GM12878 (cell line): ENCODE measurements at regions not wholly inside any gene's neighbourhood (a gene's known extent, or its start where the extent isn't known, plus 50 kb on each side); places are given as distances from the start of the nearest gene placed in this dataset.
A peak's percentile ranks its signal among the peaks of the same experiment; 100 is the strongest.

ENCODE experiments used
- ATAC-seq: fragments of 200-7000 bp; cut with Tn5 transposase; 3 replicates; pipeline ENCODE4 v1.9.1; 2020; ENCODE audit warnings: mild to moderate bottlenecking, moderate library complexity
- BruUV-seq: library from RNA; stranded (reverse); fragments of 400-500 nt; replicated peaks from 2 replicates; lab custom pipeline; 2021; lab: Mats Ljungman, UMichigan
- CTCF ChIA-PET: fragments of 300-600 bp; sonication (Branson Sonifier 250); formaldehyde crosslinking; extraction: SDS; loops from one replicate; lab custom pipeline; 2021; ENCODE audit warnings: inconsistent platforms; lab: Yijun Ruan, JAX
- POLR2A ChIA-PET: fragments of 350-600 bp; formaldehyde crosslinking; extraction: SDS; loops from one replicate; lab custom pipeline; 2021; ENCODE audit warnings: inconsistent platforms; lab: Charles Lee
- RAD21 ChIA-PET: fragments of 300-600 bp; sonication (Branson Sonifier 250); formaldehyde crosslinking; loops from one replicate; lab custom pipeline; 2023; ENCODE audit warnings: antibody characterized with exemption; ENCODE audit not compliant: unreplicated experiment; lab: Charles Lee
- SMC1A ChIA-PET: fragments of 300-600 bp; sonication (Branson Sonifier 250); formaldehyde crosslinking; loops from one replicate; lab custom pipeline; 2023; ENCODE audit not compliant: unreplicated experiment, uncharacterized antibody; lab: Charles Lee
- DNase-seq: peaks from one replicate; pipeline ENCODE4 v3.0.0-alpha.2; 2011; ENCODE audit warnings: low read depth, low spot score
- FAIRE-seq: peaks from 3 replicates; lab custom pipeline; 2011; peaks lifted over from hg19 to GRCh38; lab: Jason Lieb, UNC
- H2AFZ ChIP-seq: 2 replicates; pipeline ENCODE4 v1.6.0; 2011; ENCODE audit warnings: low read depth, low read length, control low read depth; ENCODE audit not compliant: control insufficient read depth
- H3K27ac ChIP-seq: 2 replicates; pipeline ENCODE4 v1.5.1; 2011; ENCODE audit warnings: control low read depth; ENCODE audit not compliant: control insufficient read depth, insufficient read depth
- H3K27me3 ChIP-seq, 2 experiments: replicated peaks in 1 of 2; 2 replicates each; pipeline versions ENCODE4 v1.6.0 to v1.6.1; 2011; ENCODE audit warnings: low read length in 1 of 2; ENCODE audit not compliant: control insufficient read depth in 2 of 2, insufficient read depth in 2 of 2
- H3K36me3 ChIP-seq, 2 experiments: 2 replicates each; pipeline ENCODE4 v1.5.1; 2011; ENCODE audit warnings: low read length in 1 of 2; ENCODE audit not compliant: control insufficient read depth in 2 of 2, insufficient read depth in 2 of 2
- H3K4me1 ChIP-seq: 2 replicates; pipeline ENCODE4 v1.6.1; 2011; ENCODE audit warnings: mild to moderate bottlenecking, low read length, moderate library complexity, mixed read lengths; ENCODE audit not compliant: control insufficient read depth, insufficient read depth
- H3K4me2 ChIP-seq: 2 replicates; pipeline ENCODE4 v1.6.0; 2011; ENCODE audit warnings: control low read depth; ENCODE audit not compliant: control insufficient read depth, insufficient read depth
- H3K4me3 ChIP-seq: fragments of 200-600 bp; sonication (generic); 2 replicates; pipeline ENCODE4 v1.5.1; 2016
- H3K79me2 ChIP-seq: 2 replicates; pipeline ENCODE4 v1.6.0; 2011; ENCODE audit warnings: low read length; ENCODE audit not compliant: control insufficient read depth, insufficient read depth
- H3K9ac ChIP-seq: 2 replicates; pipeline ENCODE4 v1.8.0; 2011; ENCODE audit warnings: low read length, control low read depth, mixed read lengths; ENCODE audit not compliant: control insufficient read depth, insufficient read depth
- H3K9me3 ChIP-seq: replicated peaks from 3 replicates; pipeline ENCODE4 v1.5.1; 2011; ENCODE audit warnings: mild to moderate bottlenecking, low read length; ENCODE audit not compliant: control insufficient read depth, insufficient read depth
- H4K20me1 ChIP-seq: 2 replicates; pipeline ENCODE4 v1.6.0; 2011; ENCODE audit not compliant: control insufficient read depth, insufficient read depth
- ATF7 ChIP-seq: fragments of 450-650 bp; IDR thresholded peaks from 2 replicates; pipeline ENCODE4 v1.6.1; 2016; ENCODE audit warnings: low read depth, mild to moderate bottlenecking
- HDAC6 ChIP-seq: fragments of 200-600 bp; sonication (generic); IDR thresholded peaks from one replicate; pipeline ENCODE4 v1.8.0; 2017; ENCODE audit warnings: antibody characterized with exemption; ENCODE audit not compliant: unreplicated experiment
- MTA3 ChIP-seq: IDR thresholded peaks from 2 replicates; pipeline ENCODE4 v1.6.1; 2012; ENCODE audit warnings: low read length, inconsistent platforms, borderline replicate concordance
- RAD21 ChIP-seq: IDR thresholded peaks from 2 replicates; pipeline ENCODE4 v1.6.1; 2011; ENCODE audit warnings: mild to moderate bottlenecking, low read depth, low read length, moderate library complexity; ENCODE audit not compliant: insufficient read depth
- RUNX3 ChIP-seq: IDR thresholded peaks from 2 replicates; pipeline ENCODE4 v1.6.1; 2012; ENCODE audit warnings: low read length, inconsistent platforms
- SIN3A ChIP-seq: IDR thresholded peaks from 2 replicates; pipeline ENCODE4 v1.6.1; 2012; ENCODE audit warnings: low read depth, low read length, improper control_type of control experiment
- SIX5 ChIP-seq: IDR thresholded peaks from 2 replicates; pipeline ENCODE4 v1.6.1; 2011; ENCODE audit warnings: mild to moderate bottlenecking, low read depth, low read length, moderate library complexity; ENCODE audit not compliant: severe bottlenecking
- SMARCA5 ChIP-seq: fragments of 450-650 bp; IDR thresholded peaks from 2 replicates; pipeline ENCODE4 v1.6.1; 2017; ENCODE audit warnings: mild to moderate bottlenecking
- SMC3 ChIP-seq: IDR thresholded peaks from 2 replicates; pipeline ENCODE4 v1.6.1; 2011; ENCODE audit warnings: low read length, improper control_type of control experiment, borderline replicate concordance
- SRF ChIP-seq, 2 experiments: IDR thresholded peaks; 2 replicates each; pipeline ENCODE4 v1.6.1; 2011; ENCODE audit warnings: low read depth in 2 of 2, low read length in 2 of 2, mild to moderate bottlenecking in 1 of 2, moderate library complexity in 1 of 2
- ZNF217 ChIP-seq: fragments of 450-650 bp; IDR thresholded peaks from 2 replicates; pipeline ENCODE4 v1.6.1; 2017; ENCODE audit warnings: antibody characterized with exemption, mild to moderate bottlenecking
- WGBS: methylation state at CpG from one replicate; pipeline ENCODE4 v1.1.6; 2016; ENCODE audit warnings: low lambda C conversion rate; ENCODE audit not compliant: insufficient replicate concordance, insufficient coverage; ENCODE audit errors: missing lambda C conversion rate; 5-methylcytosine and 5-hydroxymethylcytosine counted together
- in situ Hi-C: fragments of 300-500 bp; cut with MboI; formaldehyde crosslinking; loops from 9 replicates; pipeline ENCODE4 v1.14.3; 2018; ENCODE audit warnings: mixed read lengths
- intact Hi-C: fragments of 100-400 bp; cut with micrococcal nuclease; formaldehyde crosslinking; loops from one replicate; pipeline ENCODE4 v1.14.2; 2022; ENCODE audit not compliant: unreplicated experiment
- TF ChIP-seq, protein P1 (sequence below), 3 experiments: IDR thresholded peaks in 2 of 3; conservative IDR thresholded peaks in 1 of 3; 2 replicates each; pipeline ENCODE4 v1.5.1; 2011; ENCODE audit warnings: low read depth in 3 of 3, low read length in 3 of 3, mild to moderate bottlenecking in 3 of 3, control low read depth in 2 of 3, moderate library complexity in 2 of 3, inconsistent platforms in 1 of 3, mixed read lengths in 1 of 3; ENCODE audit not compliant: control insufficient read depth in 2 of 3, insufficient read depth in 1 of 3; ENCODE audit errors: extremely low read depth in 1 of 3
- TF ChIP-seq, protein P2 (sequence below): fragments of 450-650 bp; formaldehyde crosslinking; IDR thresholded peaks from 2 replicates; pipeline ENCODE4 v1.4.0; 2022; ENCODE audit warnings: mild to moderate bottlenecking, moderate library complexity
- TF ChIP-seq, protein P3 (sequence below): fragments of 450-650 bp; IDR thresholded peaks from 2 replicates; pipeline ENCODE4 v1.6.1; 2016; ENCODE audit warnings: mild to moderate bottlenecking, moderate library complexity, borderline replicate concordance

DNA sequence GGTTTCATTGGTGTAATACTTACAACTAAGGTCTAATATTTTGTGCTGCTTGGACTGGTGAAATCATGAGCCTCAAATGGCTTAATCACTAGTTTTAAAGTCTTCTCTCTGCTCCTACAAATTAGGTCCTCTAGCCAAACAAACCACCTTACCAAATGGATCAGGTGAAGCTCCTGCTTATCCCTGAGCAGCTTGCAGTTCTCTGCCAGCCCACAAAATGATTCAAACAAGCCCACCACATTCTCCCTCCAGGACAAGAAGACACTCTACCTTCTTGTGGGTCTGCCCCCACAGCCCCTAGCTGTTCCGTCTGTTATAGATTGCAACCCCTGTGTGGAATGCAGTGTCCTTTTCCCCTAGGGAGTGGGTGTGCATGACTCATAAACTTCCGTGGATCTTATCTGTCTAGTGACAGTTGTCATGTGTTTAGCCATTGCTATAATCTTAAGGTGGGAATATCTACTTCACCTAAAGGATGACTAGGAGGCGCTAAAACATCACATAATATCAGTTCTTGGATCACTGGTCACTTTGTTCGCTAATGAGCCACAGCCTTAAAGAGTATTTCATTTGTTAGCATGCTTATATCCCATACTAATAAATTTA, 940.5 kb upstream of the MANEA start:
- ChIA-PET POLR2A (no interaction called here), CTCF (interaction anchor here (0.7 to 1.3 kb wide), 2 partner anchors 35 to 454 kb away, joined by 3 to 8 read pairs; no protein-coding TSS in a partner anchor), RAD21 (interaction anchor here (0.7 kb wide), 1 partner anchor 456 kb away, joined by 3 read pairs; no protein-coding TSS in a partner anchor), SMC1A (interaction anchor here (4.0 kb wide), 1 partner anchor 455 kb away, joined by 24 read pairs; no protein-coding TSS in a partner anchor)
- no TSS peak for BruUV-seq
- Histone ChIP-seq H3K79me2 (no peaks in the 10 kb centered on the region), H3K4me3 (no peak overlapping the region), H3K4me1 (no peaks in the 10 kb centered on the region), H3K9me3 (no peaks in the 10 kb centered on the region), H3K27ac (no peak overlapping the region), H2AFZ (no peak overlapping the region), H3K4me2 (no peak overlapping the region), H3K9ac (no peak overlapping the region), H3K27me3 (no peaks in the 10 kb centered on the region), H4K20me1 (no peaks in the 10 kb centered on the region), H3K36me3 (no peaks in the 10 kb centered on the region)
- 8% methylated on average over 4 of the region's 4 CpGs for WGBS
- ATAC-seq (peak; percentile 81), DNase-seq (no peak), FAIRE-seq (no peak)
- in situ Hi-C loops, result no loop called here
- intact Hi-C loops, result loop anchor here (1.0 kb wide), 1 partner anchor 454 kb away; no protein-coding TSS in a partner anchor
- no peak for TF ChIP-seq SMARCA5
- no peak for TF ChIP-seq MTA3
- 0 out of 2 replicates have a peak, but pooled peaks have one; percentile 22 for TF ChIP-seq RAD21
- TF ChIP-seq ATF7, result no peak
- no peak for TF ChIP-seq RUNX3
- TF ChIP-seq, protein P1, sequence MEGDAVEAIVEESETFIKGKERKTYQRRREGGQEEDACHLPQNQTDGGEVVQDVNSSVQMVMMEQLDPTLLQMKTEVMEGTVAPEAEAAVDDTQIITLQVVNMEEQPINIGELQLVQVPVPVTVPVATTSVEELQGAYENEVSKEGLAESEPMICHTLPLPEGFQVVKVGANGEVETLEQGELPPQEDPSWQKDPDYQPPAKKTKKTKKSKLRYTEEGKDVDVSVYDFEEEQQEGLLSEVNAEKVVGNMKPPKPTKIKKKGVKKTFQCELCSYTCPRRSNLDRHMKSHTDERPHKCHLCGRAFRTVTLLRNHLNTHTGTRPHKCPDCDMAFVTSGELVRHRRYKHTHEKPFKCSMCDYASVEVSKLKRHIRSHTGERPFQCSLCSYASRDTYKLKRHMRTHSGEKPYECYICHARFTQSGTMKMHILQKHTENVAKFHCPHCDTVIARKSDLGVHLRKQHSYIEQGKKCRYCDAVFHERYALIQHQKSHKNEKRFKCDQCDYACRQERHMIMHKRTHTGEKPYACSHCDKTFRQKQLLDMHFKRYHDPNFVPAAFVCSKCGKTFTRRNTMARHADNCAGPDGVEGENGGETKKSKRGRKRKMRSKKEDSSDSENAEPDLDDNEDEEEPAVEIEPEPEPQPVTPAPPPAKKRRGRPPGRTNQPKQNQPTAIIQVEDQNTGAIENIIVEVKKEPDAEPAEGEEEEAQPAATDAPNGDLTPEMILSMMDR (IDR thresholded peaks at IDR 0.05 in 2 of 3, conservative IDR thresholded peaks at IDR 0.05 in 1 of 3; ENCODE audit: control insufficient read depth in 2 of 3, extremely low read depth in 1 of 3, insufficient read depth in 1 of 3, low read depth in 3 of 3, low read length in 3 of 3), result peak in 2 of 3 experiments; percentile 21 to 48; a peak in 2 of 6 replicates
- TF ChIP-seq, protein P2, sequence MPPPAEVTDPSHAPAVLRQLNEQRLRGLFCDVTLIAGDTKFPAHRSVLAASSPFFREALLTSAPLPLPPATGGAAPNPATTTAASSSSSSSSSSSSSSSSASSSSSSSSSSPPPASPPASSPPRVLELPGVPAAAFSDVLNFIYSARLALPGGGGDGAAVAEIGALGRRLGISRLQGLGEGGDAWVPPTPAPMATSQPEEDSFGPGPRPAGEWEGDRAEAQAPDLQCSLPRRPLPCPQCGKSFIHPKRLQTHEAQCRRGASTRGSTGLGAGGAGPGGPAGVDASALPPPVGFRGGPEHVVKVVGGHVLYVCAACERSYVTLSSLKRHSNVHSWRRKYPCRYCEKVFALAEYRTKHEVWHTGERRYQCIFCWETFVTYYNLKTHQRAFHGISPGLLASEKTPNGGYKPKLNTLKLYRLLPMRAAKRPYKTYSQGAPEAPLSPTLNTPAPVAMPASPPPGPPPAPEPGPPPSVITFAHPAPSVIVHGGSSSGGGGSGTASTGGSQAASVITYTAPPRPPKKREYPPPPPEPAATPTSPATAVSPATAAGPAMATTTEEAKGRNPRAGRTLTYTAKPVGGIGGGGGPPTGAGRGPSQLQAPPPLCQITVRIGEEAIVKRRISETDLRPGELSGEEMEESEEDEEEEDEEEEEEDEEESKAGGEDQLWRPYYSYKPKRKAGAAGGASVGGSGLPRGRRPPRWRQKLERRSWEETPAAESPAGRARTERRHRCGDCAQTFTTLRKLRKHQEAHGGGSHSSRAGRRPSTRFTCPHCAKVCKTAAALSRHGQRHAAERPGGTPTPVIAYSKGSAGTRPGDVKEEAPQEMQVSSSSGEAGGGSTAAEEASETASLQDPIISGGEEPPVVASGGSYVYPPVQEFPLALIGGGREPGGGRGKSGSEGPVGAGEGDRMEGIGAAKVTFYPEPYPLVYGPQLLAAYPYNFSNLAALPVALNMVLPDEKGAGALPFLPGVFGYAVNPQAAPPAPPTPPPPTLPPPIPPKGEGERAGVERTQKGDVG (CRISPR knock-in tag), result no peak
- no peak for TF ChIP-seq SIN3A
- TF ChIP-seq ZNF217, result no peak
- peak; percentile 41; the same call in 1 of the 2 replicates for TF ChIP-seq SMC3
- no peak for TF ChIP-seq HDAC6
- no peak for TF ChIP-seq SIX5
- no peak for TF ChIP-seq SRF (IDR thresholded peaks at IDR 0.05; ENCODE audit: low read depth in 2 of 2, low read length in 2 of 2)
- TF ChIP-seq, protein P3, sequence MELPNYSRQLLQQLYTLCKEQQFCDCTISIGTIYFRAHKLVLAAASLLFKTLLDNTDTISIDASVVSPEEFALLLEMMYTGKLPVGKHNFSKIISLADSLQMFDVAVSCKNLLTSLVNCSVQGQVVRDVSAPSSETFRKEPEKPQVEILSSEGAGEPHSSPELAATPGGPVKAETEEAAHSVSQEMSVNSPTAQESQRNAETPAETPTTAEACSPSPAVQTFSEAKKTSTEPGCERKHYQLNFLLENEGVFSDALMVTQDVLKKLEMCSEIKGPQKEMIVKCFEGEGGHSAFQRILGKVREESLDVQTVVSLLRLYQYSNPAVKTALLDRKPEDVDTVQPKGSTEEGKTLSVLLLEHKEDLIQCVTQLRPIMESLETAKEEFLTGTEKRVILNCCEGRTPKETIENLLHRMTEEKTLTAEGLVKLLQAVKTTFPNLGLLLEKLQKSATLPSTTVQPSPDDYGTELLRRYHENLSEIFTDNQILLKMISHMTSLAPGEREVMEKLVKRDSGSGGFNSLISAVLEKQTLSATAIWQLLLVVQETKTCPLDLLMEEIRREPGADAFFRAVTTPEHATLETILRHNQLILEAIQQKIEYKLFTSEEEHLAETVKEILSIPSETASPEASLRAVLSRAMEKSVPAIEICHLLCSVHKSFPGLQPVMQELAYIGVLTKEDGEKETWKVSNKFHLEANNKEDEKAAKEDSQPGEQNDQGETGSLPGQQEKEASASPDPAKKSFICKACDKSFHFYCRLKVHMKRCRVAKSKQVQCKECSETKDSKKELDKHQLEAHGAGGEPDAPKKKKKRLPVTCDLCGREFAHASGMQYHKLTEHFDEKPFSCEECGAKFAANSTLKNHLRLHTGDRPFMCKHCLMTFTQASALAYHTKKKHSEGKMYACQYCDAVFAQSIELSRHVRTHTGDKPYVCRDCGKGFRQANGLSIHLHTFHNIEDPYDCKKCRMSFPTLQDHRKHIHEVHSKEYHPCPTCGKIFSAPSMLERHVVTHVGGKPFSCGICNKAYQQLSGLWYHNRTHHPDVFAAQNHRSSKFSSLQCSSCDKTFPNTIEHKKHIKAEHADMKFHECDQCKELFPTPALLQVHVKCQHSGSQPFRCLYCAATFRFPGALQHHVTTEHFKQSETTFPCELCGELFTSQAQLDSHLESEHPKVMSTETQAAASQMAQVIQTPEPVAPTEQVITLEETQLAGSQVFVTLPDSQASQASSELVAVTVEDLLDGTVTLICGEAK, result no peak
